ENCODE measurements at regions not wholly inside any gene's neighbourhood (a gene's known extent, or its start where the extent isn't known, plus 50 kb on each side); places are given as distances from the start of the nearest gene placed in this dataset.

DNA sequence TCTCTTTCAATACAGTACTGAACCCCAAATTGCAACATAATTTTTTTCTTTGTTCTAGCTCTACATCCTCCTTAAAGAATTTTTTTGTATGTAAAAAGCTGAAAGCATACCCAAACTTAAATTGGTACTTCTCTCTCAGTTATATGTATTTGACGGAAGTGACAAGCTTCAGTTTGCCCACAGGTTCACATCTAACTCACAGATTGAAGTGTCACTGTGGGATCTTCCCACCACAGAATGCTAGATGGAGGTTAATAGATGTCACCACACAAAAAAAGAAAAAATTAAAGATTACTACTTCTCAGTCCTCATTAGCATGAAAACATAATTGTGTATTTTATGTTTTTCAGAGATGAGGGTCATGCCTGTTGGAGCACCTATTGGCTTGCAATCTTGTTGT is 150.9 kb upstream of the GHITM start:
- Histone ChIP-seq H3K27ac (no peak overlapping the region), H3K27me3 (no peaks in the 10 kb centered on the region), H3K4me3 (no peak overlapping the region), H3K4me1 (no peaks in the 10 kb centered on the region), H3K36me3 (no peaks in the 10 kb centered on the region), H3K9me3 (no peaks in the 10 kb centered on the region)
- no peak for TF ChIP-seq POLR2A (IDR thresholded peaks at IDR 0.05)
- TF ChIP-seq, protein P1, sequence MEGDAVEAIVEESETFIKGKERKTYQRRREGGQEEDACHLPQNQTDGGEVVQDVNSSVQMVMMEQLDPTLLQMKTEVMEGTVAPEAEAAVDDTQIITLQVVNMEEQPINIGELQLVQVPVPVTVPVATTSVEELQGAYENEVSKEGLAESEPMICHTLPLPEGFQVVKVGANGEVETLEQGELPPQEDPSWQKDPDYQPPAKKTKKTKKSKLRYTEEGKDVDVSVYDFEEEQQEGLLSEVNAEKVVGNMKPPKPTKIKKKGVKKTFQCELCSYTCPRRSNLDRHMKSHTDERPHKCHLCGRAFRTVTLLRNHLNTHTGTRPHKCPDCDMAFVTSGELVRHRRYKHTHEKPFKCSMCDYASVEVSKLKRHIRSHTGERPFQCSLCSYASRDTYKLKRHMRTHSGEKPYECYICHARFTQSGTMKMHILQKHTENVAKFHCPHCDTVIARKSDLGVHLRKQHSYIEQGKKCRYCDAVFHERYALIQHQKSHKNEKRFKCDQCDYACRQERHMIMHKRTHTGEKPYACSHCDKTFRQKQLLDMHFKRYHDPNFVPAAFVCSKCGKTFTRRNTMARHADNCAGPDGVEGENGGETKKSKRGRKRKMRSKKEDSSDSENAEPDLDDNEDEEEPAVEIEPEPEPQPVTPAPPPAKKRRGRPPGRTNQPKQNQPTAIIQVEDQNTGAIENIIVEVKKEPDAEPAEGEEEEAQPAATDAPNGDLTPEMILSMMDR (IDR thresholded peaks at IDR 0.05): no peak
- no peak for DNase-seq
- intact Hi-C loops (cut with DNase I; ENCODE audit: low total_unique reads): no loop called here

DNA sequence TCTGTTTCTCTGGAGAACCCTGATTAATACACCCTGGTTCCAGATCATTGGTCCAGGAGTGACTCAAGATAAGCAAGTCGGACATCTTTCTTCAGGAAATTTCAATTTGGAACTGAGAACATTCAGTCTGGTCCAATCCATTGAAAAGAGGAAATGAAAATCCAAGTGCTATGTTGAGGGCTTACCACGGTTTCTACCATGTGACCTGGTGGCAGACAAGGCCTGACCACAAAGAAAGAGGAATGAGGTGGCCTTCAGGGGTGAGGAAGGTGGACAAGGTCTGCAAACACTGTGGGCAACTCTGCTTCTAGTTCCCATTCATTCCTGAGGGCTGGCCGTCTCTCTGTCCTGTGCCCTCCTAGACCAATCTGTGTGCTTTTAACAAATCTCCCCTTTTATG is 149.2 kb upstream of the GHITM start:
- Histone ChIP-seq H3K36me3 (no peaks in the 10 kb centered on the region), H3K4me1 (no peaks in the 10 kb centered on the region), H3K9me3 (no peaks in the 10 kb centered on the region), H3K27ac (no peak overlapping the region), H3K4me3 (no peak overlapping the region), H3K27me3 (no peaks in the 10 kb centered on the region)
- intact Hi-C loops (cut with DNase I; ENCODE audit: low total_unique reads): no loop called here
- no peak for TF ChIP-seq POLR2A (IDR thresholded peaks at IDR 0.05)
- TF ChIP-seq, protein P1 (IDR thresholded peaks at IDR 0.05): no peak
- DNase-seq: no peak

DNA sequence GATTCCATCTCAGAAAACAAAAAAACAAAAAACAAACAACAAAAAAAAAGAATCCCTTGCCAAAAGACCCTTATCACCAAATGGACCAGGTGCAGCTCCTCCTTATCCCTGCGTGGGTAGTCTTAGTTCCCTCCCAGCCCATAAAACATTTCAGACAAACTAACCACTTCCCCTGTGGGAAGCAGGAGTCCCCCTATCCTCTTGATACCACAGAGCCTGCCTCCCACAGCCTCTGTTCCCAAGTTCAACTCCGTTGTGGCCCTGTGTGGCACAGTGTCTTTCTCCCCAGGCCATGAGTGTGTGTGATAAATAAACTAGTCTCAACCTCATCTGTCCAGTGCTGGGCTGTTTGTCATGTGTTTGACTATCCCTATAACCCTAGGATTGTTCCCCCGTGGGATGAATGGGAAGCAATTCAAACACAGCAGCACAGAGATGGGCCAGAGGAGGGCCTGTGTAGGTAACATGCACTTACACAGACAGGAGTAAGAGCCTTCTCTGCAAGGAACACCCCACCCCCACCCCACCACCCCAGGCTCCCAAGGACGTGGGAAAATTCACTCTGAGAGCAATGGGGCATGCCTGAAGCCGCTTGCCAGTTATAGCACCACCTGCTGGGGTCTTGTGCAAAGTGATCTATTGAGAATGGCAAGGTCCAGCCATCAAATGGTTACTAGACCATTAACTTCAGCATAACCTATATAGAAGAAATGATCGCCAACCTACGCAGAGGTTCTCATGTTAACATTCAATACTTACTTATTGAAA is 147.1 kb upstream of the GHITM start:
- no peaks in the 10 kb centered on the region for H3K4me1 ChIP-seq
- no peaks in the 10 kb centered on the region for H3K27me3 ChIP-seq
- H3K9me3 ChIP-seq: no peaks in the 10 kb centered on the region
- TF ChIP-seq POLR2A (IDR thresholded peaks at IDR 0.05): no peak
- TF ChIP-seq, protein P1 (IDR thresholded peaks at IDR 0.05): no peak
- no peaks in the 10 kb centered on the region for H3K36me3 ChIP-seq
- no peak overlapping the region for H3K27ac ChIP-seq
- intact Hi-C loops (cut with DNase I; ENCODE audit: low total_unique reads): no loop called here
- no peak overlapping the region for H3K4me3 ChIP-seq
- no peak for DNase-seq

DNA sequence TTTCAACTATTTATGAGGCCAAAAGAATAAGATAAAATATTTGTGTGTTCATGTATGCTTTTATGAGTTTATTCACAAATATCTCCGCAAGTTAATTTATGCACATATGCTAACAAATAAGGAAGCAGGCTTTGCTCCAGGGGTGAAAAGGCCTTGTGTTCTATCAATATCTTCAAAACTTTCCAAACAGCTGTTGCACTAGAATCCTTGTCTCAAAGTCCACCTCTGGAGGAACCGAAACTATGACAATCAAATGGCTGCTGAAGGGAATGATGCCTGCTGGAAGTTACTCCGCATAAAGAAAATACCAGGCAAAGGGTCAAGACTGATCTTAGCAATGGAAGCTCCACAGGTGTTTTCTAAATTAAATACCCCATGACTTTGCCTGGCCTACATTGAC is 145.0 kb upstream of the GHITM start:
- DNase-seq: no peak
- TF ChIP-seq POLR2A (IDR thresholded peaks at IDR 0.05): no peak
- TF ChIP-seq, protein P1 (IDR thresholded peaks at IDR 0.05): no peak
- intact Hi-C loops (cut with DNase I; ENCODE audit: low total_unique reads): no loop called here
- Histone ChIP-seq H3K36me3 (no peaks in the 10 kb centered on the region), H3K27me3 (no peaks in the 10 kb centered on the region), H3K9me3 (no peaks in the 10 kb centered on the region), H3K4me1 (no peaks in the 10 kb centered on the region), H3K4me3 (no peak overlapping the region), H3K27ac (no peak overlapping the region)

DNA sequence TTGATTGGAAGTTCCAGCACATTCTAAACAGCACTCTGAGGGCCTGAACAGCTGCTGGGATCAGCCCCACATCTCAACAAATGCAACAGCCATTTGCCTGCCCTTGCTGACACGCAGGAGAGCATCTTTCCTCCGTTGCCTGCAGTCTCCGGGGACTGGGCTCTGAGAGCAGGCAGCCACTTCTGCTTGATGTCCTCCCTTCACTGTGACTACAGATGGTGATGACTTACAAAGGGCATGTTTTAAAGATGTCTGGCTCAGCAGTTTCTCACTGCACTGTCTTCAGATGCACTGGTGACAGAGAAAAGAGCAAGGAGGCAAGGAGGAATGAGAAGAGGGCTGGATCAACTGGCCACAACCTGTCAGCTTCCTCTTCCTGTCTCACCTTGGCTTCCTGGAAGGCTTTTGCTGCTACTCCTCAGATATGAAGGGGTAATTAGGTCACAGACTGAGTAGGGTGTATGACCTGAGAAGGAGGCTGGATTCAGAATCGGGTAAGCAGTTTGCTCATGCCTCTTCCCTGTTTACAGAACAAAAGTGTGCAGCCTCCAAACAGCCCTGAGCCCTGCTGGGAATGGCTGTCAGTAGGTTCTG is 143.5 kb upstream of the GHITM start:
- H3K4me1 ChIP-seq: no peaks in the 10 kb centered on the region
- H3K4me3 ChIP-seq: no peak overlapping the region
- no peaks in the 10 kb centered on the region for H3K36me3 ChIP-seq
- DNase-seq: no peak
- H3K27me3 ChIP-seq: no peaks in the 10 kb centered on the region
- no peaks in the 10 kb centered on the region for H3K9me3 ChIP-seq
- no peak for TF ChIP-seq POLR2A (IDR thresholded peaks at IDR 0.05)
- TF ChIP-seq, protein P1 (IDR thresholded peaks at IDR 0.05): no peak
- no peak overlapping the region for H3K27ac ChIP-seq
- intact Hi-C loops (cut with DNase I; ENCODE audit: low total_unique reads): no loop called here

Data from uterus (tissue), 3 donors.